ENCODE measurements at regions not wholly inside any gene's neighbourhood (a gene's known extent, or its start where the extent isn't known, plus 50 kb on each side); places are given as distances from the start of the nearest gene placed in this dataset.

- H3K4me2 ChIP-seq = no peak overlapping the region
- TF ChIP-seq FOXS1 (CRISPR knock-in tag; IDR thresholded peaks at IDR 0.05) (no peak), CHD2 (IDR thresholded peaks at IDR 0.05; ENCODE audit: low read length, partially characterized antibody) (no peak), RFX5 (IDR thresholded peaks at IDR 0.05) (no peak), HOXA7 (CRISPR knock-in tag; IDR thresholded peaks at IDR 0.05) (no peak), RNF2 (IDR thresholded peaks at IDR 0.05; ENCODE audit: borderline replicate concordance, low read depth) (no peak), GATA3 (IDR thresholded peaks at IDR 0.05; ENCODE audit: borderline replicate concordance) (no peak), ZNF302 (CRISPR knock-in tag; IDR thresholded peaks at IDR 0.05) (no peak), CBX8 (IDR thresholded peaks at IDR 0.05) (no peak), ZFP36 (IDR thresholded peaks at IDR 0.05; ENCODE audit: borderline replicate concordance, partially characterized antibody) (no peak), POLR2A (IDR thresholded peaks at IDR 0.05; ENCODE audit: low read length) (no peak), HMGXB4 (CRISPR knock-in tag; IDR thresholded peaks at IDR 0.05; ENCODE audit: borderline replicate concordance) (no peak), CBX2 (IDR thresholded peaks at IDR 0.05; ENCODE audit: borderline replicate concordance, low read depth) (no peak), MAX (IDR thresholded peaks at IDR 0.05) (no peak), MAZ (IDR thresholded peaks at IDR 0.05; ENCODE audit: borderline replicate concordance, low read depth, low read length) (no peak), EP300 (IDR thresholded peaks at IDR 0.05) (no peak), EHMT2 (IDR thresholded peaks at IDR 0.05; ENCODE audit: low read depth) (no peak), HOXB5 (CRISPR knock-in tag; IDR thresholded peaks at IDR 0.05) (no peak), PHF8 (IDR thresholded peaks at IDR 0.05; ENCODE audit: borderline replicate concordance, low read depth) (no peak)
- no peak overlapping the region for H3K27ac ChIP-seq
- WGBS (ENCODE audit: missing lambda C conversion rate) = 92% methylated on average over 4 of the region's 4 CpGs
- DNase-seq (ENCODE audit: low read depth in 1 of 2, low spot score in 1 of 2) = no peak
- POLR2A ChIA-PET = no interaction called here
- FAIRE-seq = no peak
- CTCF ChIA-PET = interaction anchor here (0.7 to 0.8 kb wide), 2 partner anchors 101 to 227 kb away, joined by 3 read pairs; no protein-coding TSS in a partner anchor
- ATAC-seq = no peak
- peaks cover 14% of the 10 kb centered on the region for H3K9me3 ChIP-seq
- H3K4me3 ChIP-seq = no peak overlapping the region
- peaks cover 9% of the 10 kb centered on the region for H3K4me1 ChIP-seq
These were observed 248.9 kb upstream of the MON1B start for GRCh38 chr16:76942089-76942488.

- no peak for FAIRE-seq
- ChIA-PET CTCF (no interaction called here), POLR2A (no interaction called here)
These were observed 247.1 kb upstream of the MON1B start for GRCh38 chr16:76943921-76944320.

More at GRCh38 chr16:76943921-76944320, 247.1 kb upstream of the MON1B start:
- no peak for TF ChIP-seq ZFP36 (IDR thresholded peaks at IDR 0.05; ENCODE audit: borderline replicate concordance, partially characterized antibody)
- no peak for TF ChIP-seq CBX2 (IDR thresholded peaks at IDR 0.05; ENCODE audit: borderline replicate concordance, low read depth)
- no peak for TF ChIP-seq E2F6 (IDR thresholded peaks at IDR 0.05; ENCODE audit: borderline replicate concordance, low read depth)
- TF ChIP-seq GATA3 (IDR thresholded peaks at IDR 0.05; ENCODE audit: borderline replicate concordance) = no peak
- TF ChIP-seq CEBPB (IDR thresholded peaks at IDR 0.05) = no peak
- TF ChIP-seq RFX5 (IDR thresholded peaks at IDR 0.05) = no peak
- no peak for TF ChIP-seq KDM5A (IDR thresholded peaks at IDR 0.05)
- TF ChIP-seq PBX3 (IDR thresholded peaks at IDR 0.05) = no peak
- no peak for TF ChIP-seq FOSB (CRISPR knock-in tag; IDR thresholded peaks at IDR 0.05)
- no peak for TF ChIP-seq HOXA7 (CRISPR knock-in tag; IDR thresholded peaks at IDR 0.05)
- TF ChIP-seq NPAS2 (CRISPR knock-in tag; IDR thresholded peaks at IDR 0.05; ENCODE audit: borderline replicate concordance) = no peak
- no peak for TF ChIP-seq PHF8 (IDR thresholded peaks at IDR 0.05; ENCODE audit: borderline replicate concordance, low read depth)
- no peak for TF ChIP-seq RARB (CRISPR knock-in tag; IDR thresholded peaks at IDR 0.05)
- no peak for TF ChIP-seq CHD4 (IDR thresholded peaks at IDR 0.05; ENCODE audit: borderline replicate concordance)
- TF ChIP-seq MYC (IDR thresholded peaks at IDR 0.05; ENCODE audit: borderline replicate concordance, low read length) = no peak
- no peak for TF ChIP-seq EHMT2 (IDR thresholded peaks at IDR 0.05; ENCODE audit: low read depth)
- no peak for TF ChIP-seq SMC3 (IDR thresholded peaks at IDR 0.05)
- no peak for TF ChIP-seq HMGXB4 (CRISPR knock-in tag; IDR thresholded peaks at IDR 0.05; ENCODE audit: borderline replicate concordance)
- no peak for TF ChIP-seq MAFK (IDR thresholded peaks at IDR 0.05; ENCODE audit: partially characterized antibody)
- 95% methylated on average over 2 of the region's 2 CpGs for WGBS (ENCODE audit: missing lambda C conversion rate)
- H3K27ac ChIP-seq = peak overlapping the region in 1 of 2 experiments; percentile 2; a peak in 1 of 6 replicates
- H3K4me2 ChIP-seq = no peak overlapping the region
- no peak for ATAC-seq
- H3K9me3 ChIP-seq = peaks cover 17% of the 10 kb centered on the region
- H3K4me1 ChIP-seq = peaks cover 19% of the 10 kb centered on the region
- H3K4me3 ChIP-seq = no peak overlapping the region
- DNase-seq (ENCODE audit: low read depth in 1 of 2, low spot score in 1 of 2) = no peak

Measured in A549 (cell line).